CD4-positive, CD25-positive, alpha-beta regulatory T cell (primary cell): ENCODE measurements at regions not wholly inside any gene's neighbourhood (a gene's known extent, or its start where the extent isn't known, plus 50 kb on each side); places are given as distances from the start of the nearest gene placed in this dataset.
A peak's percentile ranks its signal among the peaks of the same experiment; 100 is the strongest.

Source experiments
- ATAC-seq, 2 donors: fragments of 150-1000 bp; cut with Tn5 transposase; one replicate each; pipeline ENCODE4 v1.10.0; 2021; ENCODE audit warnings: low read depth in 2 of 2, moderate number of reproducible peaks in 2 of 2, moderate library complexity in 1 of 2
- DNase-seq, 3 donors: peaks; one replicate each; pipeline versions ENCODE4 v3.0.0 to v3.0.0-alpha.2; 2012 to 2022; ENCODE audit warnings: mixed read lengths in 1 of 3
- H3K27ac ChIP-seq: one replicate; pipeline ENCODE4 v1.7.0; 2013; ENCODE audit warnings: mild to moderate bottlenecking, low read length; ENCODE audit not compliant: insufficient read depth, poor library complexity, severe bottlenecking
- H3K27me3 ChIP-seq: one replicate; pipeline ENCODE4 v1.7.0; 2013; ENCODE audit warnings: low read length; ENCODE audit not compliant: control insufficient read depth, insufficient read depth
- H3K36me3 ChIP-seq: one replicate; pipeline ENCODE4 v1.7.0; 2013; ENCODE audit warnings: mild to moderate bottlenecking, low read length, moderate library complexity; ENCODE audit not compliant: control insufficient read depth, insufficient read depth
- H3K4me1 ChIP-seq: 2 replicates; pipeline ENCODE4 v1.7.0; 2013; ENCODE audit warnings: mild to moderate bottlenecking, low read length; ENCODE audit not compliant: insufficient read depth, control insufficient read depth, poor library complexity, severe bottlenecking
- H3K4me3 ChIP-seq: one replicate; pipeline ENCODE4 v1.7.0; 2013; ENCODE audit warnings: low read depth, mild to moderate bottlenecking, low read length, moderate library complexity
- H3K9me3 ChIP-seq, 2 experiments: 1 replicate in 1 of 2; 2 replicates in 1 of 2; pipeline ENCODE4 v1.7.0; 2013; ENCODE audit warnings: low read length in 2 of 2, mild to moderate bottlenecking in 1 of 2, moderate library complexity in 1 of 2; ENCODE audit not compliant: control insufficient read depth in 2 of 2
- H3K27ac Mint-ChIP-seq, 3 donors: one replicate each; pipeline ENCODE4 v1.8.0; 2020 to 2022; ENCODE audit warnings: mild to moderate bottlenecking in 3 of 3, mixed read lengths in 3 of 3, moderate library complexity in 2 of 3
- H3K27me3 Mint-ChIP-seq: one replicate; pipeline ENCODE4 v1.8.0; 2022; ENCODE audit warnings: mild to moderate bottlenecking, mixed read lengths
- H3K36me3 Mint-ChIP-seq: one replicate; pipeline ENCODE4 v1.8.0; 2020; ENCODE audit warnings: mixed read lengths
- H3K4me1 Mint-ChIP-seq, 4 donors: one replicate each; pipeline ENCODE4 v1.8.0; 2020 to 2022; ENCODE audit warnings: mixed read lengths in 4 of 4, mild to moderate bottlenecking in 1 of 4
- H3K4me3 Mint-ChIP-seq, 4 donors: one replicate each; pipeline ENCODE4 v1.8.0; 2020 to 2022; ENCODE audit warnings: mild to moderate bottlenecking in 4 of 4, mixed read lengths in 4 of 4, moderate library complexity in 3 of 4
- H3K9me3 Mint-ChIP-seq, 7 donors: one replicate each; pipeline ENCODE4 v1.8.0; 2020 to 2022; ENCODE audit warnings: mixed read lengths in 7 of 7, mild to moderate bottlenecking in 3 of 7, moderate library complexity in 2 of 7

- Mint-ChIP-seq H3K4me1 (peaks cover 0 to 2% (median 0%) of the 10 kb centered on the region in 4 donors), H3K27ac (no peak overlapping the region), H3K9me3 (no peaks in the 10 kb centered on the region), H3K4me3 (no peak overlapping the region), H3K27me3 (peaks cover 13% of the 10 kb centered on the region), H3K36me3 (no peaks in the 10 kb centered on the region)
- Histone ChIP-seq H3K4me1 (no peaks in the 10 kb centered on the region), H3K27me3 (no peaks in the 10 kb centered on the region), H3K36me3 (no peaks in the 10 kb centered on the region), H3K9me3 (no peaks in the 10 kb centered on the region), H3K27ac (no peak overlapping the region), H3K4me3 (no peak overlapping the region)
- DNase-seq (no peak), ATAC-seq (no peak)
Measured at GRCh38 chr13:111409413-111409812, 89.0 kb downstream of the TEX29 start.

- no peak overlapping the region for H3K4me3 Mint-ChIP-seq
- H3K27me3 Mint-ChIP-seq = peaks cover 13% of the 10 kb centered on the region
- ATAC-seq (no peak), DNase-seq (no peak)
- Histone ChIP-seq H3K9me3 (no peaks in the 10 kb centered on the region), H3K36me3 (no peaks in the 10 kb centered on the region), H3K4me1 (no peaks in the 10 kb centered on the region), H3K27me3 (no peaks in the 10 kb centered on the region), H3K27ac (no peak overlapping the region), H3K4me3 (no peak overlapping the region)
- H3K27ac Mint-ChIP-seq = no peak overlapping the region
- peaks cover 0 to 2% (median 0%) of the 10 kb centered on the region in 4 donors for H3K4me1 Mint-ChIP-seq
- no peaks in the 10 kb centered on the region for H3K9me3 Mint-ChIP-seq
- H3K36me3 Mint-ChIP-seq = no peaks in the 10 kb centered on the region
Measured at GRCh38 chr13:111410232-111411021, 90.0 kb downstream of the TEX29 start.

- no peak overlapping the region for H3K4me3 Mint-ChIP-seq
- Histone ChIP-seq H3K9me3 (no peaks in the 10 kb centered on the region), H3K36me3 (no peaks in the 10 kb centered on the region), H3K4me3 (no peak overlapping the region), H3K27me3 (no peaks in the 10 kb centered on the region), H3K4me1 (no peaks in the 10 kb centered on the region), H3K27ac (no peak overlapping the region)
- peak overlapping the region in 1 of 3 donors; percentile 69 for H3K27ac Mint-ChIP-seq
- H3K4me1 Mint-ChIP-seq = peaks cover 0 to 2% (median 0%) of the 10 kb centered on the region in 4 donors
- ATAC-seq (no peak), DNase-seq (no peak)
- H3K9me3 Mint-ChIP-seq = no peaks in the 10 kb centered on the region
- H3K36me3 Mint-ChIP-seq = no peaks in the 10 kb centered on the region
- peaks cover 13% of the 10 kb centered on the region for H3K27me3 Mint-ChIP-seq
Measured at GRCh38 chr13:111411151-111411858, 90.9 kb downstream of the TEX29 start.

- H3K4me3 ChIP-seq = no peak overlapping the region
- no peak overlapping the region for H3K27ac Mint-ChIP-seq
- H3K36me3 Mint-ChIP-seq = no peaks in the 10 kb centered on the region
- H3K4me3 Mint-ChIP-seq = no peak overlapping the region
- peaks cover 0 to 2% (median 0%) of the 10 kb centered on the region in 4 donors for H3K4me1 Mint-ChIP-seq
- DNase-seq (no peak), ATAC-seq (no peak)
- no peaks in the 10 kb centered on the region for H3K4me1 ChIP-seq
- H3K27me3 ChIP-seq = no peaks in the 10 kb centered on the region
- peaks cover 13% of the 10 kb centered on the region for H3K27me3 Mint-ChIP-seq
- no peaks in the 10 kb centered on the region for H3K9me3 ChIP-seq
- no peaks in the 10 kb centered on the region for H3K36me3 ChIP-seq
- H3K9me3 Mint-ChIP-seq = no peaks in the 10 kb centered on the region
- no peak overlapping the region for H3K27ac ChIP-seq
Measured at GRCh38 chr13:111411919-111412650, 91.6 kb downstream of the TEX29 start.

- Histone ChIP-seq H3K4me3 (no peak overlapping the region), H3K27me3 (no peaks in the 10 kb centered on the region), H3K27ac (no peak overlapping the region), H3K4me1 (no peaks in the 10 kb centered on the region), H3K9me3 (no peaks in the 10 kb centered on the region), H3K36me3 (no peaks in the 10 kb centered on the region)
- peaks cover 0 to 2% (median 0%) of the 10 kb centered on the region in 4 donors for H3K4me1 Mint-ChIP-seq
- DNase-seq = no peak
- peak overlapping the region in 1 of 4 donors; percentile 88 for H3K4me3 Mint-ChIP-seq
- ATAC-seq = no peak
- no peaks in the 10 kb centered on the region for H3K9me3 Mint-ChIP-seq
- no peaks in the 10 kb centered on the region for H3K36me3 Mint-ChIP-seq
- no peak overlapping the region for H3K27ac Mint-ChIP-seq
- H3K27me3 Mint-ChIP-seq = peaks cover 17% of the 10 kb centered on the region
Measured at GRCh38 chr13:111413407-111414187, 93.2 kb downstream of the TEX29 start.

- DNase-seq (no peak), ATAC-seq (no peak)
- H3K9me3 Mint-ChIP-seq = no peaks in the 10 kb centered on the region
- H3K4me1 ChIP-seq = no peaks in the 10 kb centered on the region
- H3K36me3 ChIP-seq = no peaks in the 10 kb centered on the region
- H3K36me3 Mint-ChIP-seq = no peaks in the 10 kb centered on the region
- H3K4me1 Mint-ChIP-seq = peaks cover 0 to 2% (median 0%) of the 10 kb centered on the region in 4 donors
- no peak overlapping the region for H3K4me3 ChIP-seq
- no peaks in the 10 kb centered on the region for H3K27me3 ChIP-seq
- H3K9me3 ChIP-seq = no peaks in the 10 kb centered on the region
- no peak overlapping the region for H3K27ac ChIP-seq
- peaks cover 13% of the 10 kb centered on the region for H3K27me3 Mint-ChIP-seq
- H3K4me3 Mint-ChIP-seq = no peak overlapping the region
- no peak overlapping the region for H3K27ac Mint-ChIP-seq
Measured at GRCh38 chr13:111414341-111414740, 93.9 kb downstream of the TEX29 start.

- H3K27ac ChIP-seq = no peak overlapping the region
- ATAC-seq = no peak
- H3K4me3 Mint-ChIP-seq = no peak overlapping the region
Measured at GRCh38 chr13:111415246-111415645, 94.8 kb downstream of the TEX29 start.

More at GRCh38 chr13:111415246-111415645, 94.8 kb downstream of the TEX29 start:
- Histone ChIP-seq H3K36me3 (no peaks in the 10 kb centered on the region), H3K27me3 (no peaks in the 10 kb centered on the region), H3K4me1 (no peaks in the 10 kb centered on the region), H3K9me3 (no peaks in the 10 kb centered on the region), H3K4me3 (no peak overlapping the region)
- DNase-seq = no peak
- Mint-ChIP-seq H3K27ac (no peak overlapping the region), H3K9me3 (no peaks in the 10 kb centered on the region), H3K27me3 (peaks cover 10% of the 10 kb centered on the region), H3K36me3 (no peaks in the 10 kb centered on the region), H3K4me1 (peaks cover 0 to 2% (median 0%) of the 10 kb centered on the region in 4 donors)
